Dedifferentiated amniotic fluid mesenchymal stem cell (primary cell): ENCODE measurements at regions not wholly inside any gene's neighbourhood (a gene's known extent, or its start where the extent isn't known, plus 50 kb on each side); places are given as distances from the start of the nearest gene placed in this dataset.
A peak's percentile ranks its signal among the peaks of the same experiment; 100 is the strongest.
"Not testable (repeated sequence)": the region's sequence is repeated elsewhere in the genome, so short reads cannot be mapped to it uniquely, and the experiment has no call there.

Source experiments
- DNase-seq: peaks from one replicate; pipeline ENCODE4 v3.0.0-alpha.2; 2016; ENCODE audit errors: extremely low spot score

DNA sequence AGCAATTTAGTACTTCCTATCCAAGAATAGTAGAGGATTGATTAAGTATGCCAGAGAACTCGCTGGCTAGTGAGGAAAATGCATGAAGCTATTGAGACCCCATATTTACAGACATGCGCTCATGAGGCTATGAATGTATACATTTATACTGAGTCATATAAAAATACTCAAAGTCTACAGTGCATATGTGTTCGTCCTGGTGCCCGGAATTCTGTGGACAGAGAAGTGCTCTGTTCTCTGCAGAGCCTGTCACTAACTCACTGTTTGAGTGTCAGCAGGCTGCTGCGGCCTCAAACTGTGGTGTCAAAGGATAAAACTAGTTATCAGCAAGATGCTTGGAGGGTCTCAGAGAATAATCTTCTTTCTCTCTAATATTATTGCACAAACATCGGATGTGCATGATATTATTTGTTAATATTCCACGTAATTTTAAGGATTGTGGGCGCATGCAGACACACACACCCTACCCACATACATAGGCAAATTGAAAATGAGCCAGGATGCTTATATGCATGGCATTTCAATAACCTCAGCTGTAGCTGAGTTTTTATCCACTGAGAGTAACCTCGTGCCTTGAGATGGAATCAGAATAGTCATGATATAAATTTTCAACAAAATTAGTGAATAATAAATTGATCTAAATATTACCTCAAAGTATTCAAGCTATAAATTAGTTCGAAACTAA lies 50.0 kb upstream of the TSC22D2 start:
- no peak for DNase-seq

DNA sequence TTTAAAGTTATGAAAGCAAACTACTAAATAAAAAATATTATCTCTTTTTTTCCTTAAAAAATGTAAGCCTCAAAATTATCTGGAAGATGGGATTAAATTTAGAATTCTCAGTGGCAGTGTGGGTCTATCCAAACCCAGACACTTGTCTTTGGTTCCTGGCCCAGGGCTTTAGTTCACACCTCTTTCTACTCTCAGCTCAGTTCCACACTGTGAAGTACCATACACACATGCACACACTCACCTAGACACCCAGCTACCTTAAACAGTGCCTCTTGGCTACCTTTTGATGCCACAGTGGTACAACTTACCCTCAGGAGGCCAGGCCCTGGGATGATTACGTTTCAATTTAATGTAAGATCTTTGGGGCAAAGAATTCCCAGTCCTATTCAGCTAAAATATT lies 51.0 kb upstream of the TSC22D2 start:
- no peak for DNase-seq

GRCh38 chr3:150355574-150355973 lies 52.5 kb upstream of the TSC22D2 start:
- no peak for DNase-seq

GRCh38 chr3:150352931-150353330 lies 55.2 kb upstream of the TSC22D2 start:
- no peak for DNase-seq

- DNase-seq = no peak
Observed at GRCh38 chr3:150351398-150351797, 56.7 kb upstream of the TSC22D2 start.

- DNase-seq = no peak
Observed at GRCh38 chr3:150349314-150350097, 58.6 kb upstream of the TSC22D2 start.

GRCh38 chr3:150348500-150348899 lies 59.6 kb upstream of the TSC22D2 start:
- peak; percentile 93 for DNase-seq

DNA sequence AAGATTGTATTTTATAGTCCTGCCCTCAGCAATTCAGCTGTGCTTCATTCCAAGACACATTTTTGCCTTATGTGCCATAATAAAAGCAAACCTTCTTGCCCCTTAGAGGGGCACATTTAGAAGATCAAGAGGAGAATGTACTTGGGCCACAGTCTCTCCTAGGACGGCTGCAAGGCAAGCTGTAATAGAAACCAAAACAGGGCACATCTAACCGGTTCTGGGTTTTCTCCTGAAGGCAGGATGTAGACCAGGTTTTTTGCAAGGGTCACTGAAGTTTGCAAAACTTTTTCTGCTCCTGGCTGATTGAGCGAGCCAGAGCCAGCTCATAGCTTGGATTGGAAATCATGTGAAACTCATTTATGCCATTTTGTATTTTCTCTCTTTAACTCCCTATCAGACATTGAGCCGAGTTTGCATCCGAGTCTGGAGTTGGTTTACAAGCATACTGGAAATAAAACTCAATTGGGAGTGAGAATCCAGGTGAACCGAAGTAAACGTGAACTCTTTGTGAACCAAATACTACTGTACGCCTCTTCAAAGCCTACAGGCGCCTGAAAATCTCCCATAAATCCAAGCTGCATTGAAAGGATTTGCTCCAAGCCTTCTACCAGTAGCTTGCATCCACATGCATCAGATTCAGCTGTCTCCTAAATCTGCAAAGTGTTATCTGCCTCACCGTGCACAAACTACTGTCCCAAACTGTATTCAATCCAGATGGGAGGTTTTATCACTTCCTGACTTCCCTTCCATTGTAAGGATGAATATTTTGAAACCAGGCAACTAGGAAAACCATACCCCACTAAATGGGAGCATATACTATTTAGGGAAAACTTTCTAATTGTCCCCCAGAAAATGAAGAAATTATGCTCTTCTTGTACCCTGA lies 60.9 kb upstream of the TSC22D2 start:
- no peak for DNase-seq

GRCh38 chr3:150346266-150346665 lies 61.8 kb upstream of the TSC22D2 start:
- no peak for DNase-seq

DNA sequence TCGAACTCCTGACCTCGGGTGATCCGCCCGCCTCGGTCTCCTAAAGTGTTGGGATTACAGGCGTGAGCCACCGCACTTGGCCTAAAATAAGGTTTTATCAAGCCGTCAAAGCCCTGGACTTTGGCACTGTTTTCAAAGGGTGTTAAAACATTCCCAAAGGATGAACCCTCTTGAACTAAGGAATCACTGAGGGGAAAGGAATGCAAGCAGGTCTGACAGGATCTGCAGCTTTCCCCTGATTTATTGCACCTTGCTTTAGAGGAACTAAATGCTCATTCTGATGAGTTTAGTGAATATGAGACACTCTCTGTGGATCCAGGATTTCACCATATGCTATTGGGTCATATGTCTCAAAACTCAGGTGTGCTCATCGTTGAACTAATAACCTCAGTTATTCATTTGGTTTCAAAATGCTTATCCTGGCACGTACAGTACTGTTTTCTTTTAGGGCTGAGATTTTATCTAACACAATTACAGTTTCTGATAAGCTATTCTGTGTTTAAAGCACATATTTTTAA lies 63.0 kb upstream of the TSC22D2 start:
- no peak for DNase-seq

DNA sequence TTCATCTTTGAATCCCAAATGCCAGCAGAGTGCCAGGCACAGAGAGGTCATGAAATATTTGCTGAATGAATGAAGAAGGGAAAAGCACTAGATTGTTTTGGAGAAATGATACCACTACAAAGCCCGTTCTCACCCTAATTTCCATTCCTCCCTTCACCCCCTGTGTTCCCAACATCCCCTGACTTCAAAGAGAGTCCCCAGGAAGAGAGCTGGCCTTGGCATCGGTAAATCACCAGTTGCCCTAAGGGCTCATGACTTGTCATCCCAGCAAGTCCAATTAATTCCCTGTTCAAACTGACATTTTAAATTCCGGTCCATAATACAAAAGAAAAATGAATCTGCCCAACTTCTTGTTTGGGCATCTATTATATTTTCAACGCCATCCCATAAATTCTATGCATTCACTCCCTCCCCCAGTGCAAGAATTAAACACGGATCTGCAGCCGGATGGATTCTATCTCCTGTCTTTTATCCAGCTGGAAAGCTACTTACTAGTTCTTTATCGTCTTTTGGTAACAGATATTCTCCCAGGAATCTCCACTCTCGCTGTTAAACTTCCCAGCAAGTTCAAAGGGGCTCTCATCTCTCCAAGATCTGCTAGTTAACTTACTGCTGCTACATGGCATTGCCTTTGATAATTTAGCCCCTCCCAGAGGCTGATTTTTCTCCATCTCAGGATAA lies 63.9 kb upstream of the TSC22D2 start:
- no peak for DNase-seq

GRCh38 chr3:150342896-150343467 lies 65.1 kb upstream of the TSC22D2 start:
- DNase-seq = no peak

GRCh38 chr3:150341891-150342290 lies 66.2 kb upstream of the TSC22D2 start:
- DNase-seq = no peak

GRCh38 chr3:150336363-150336762 lies 71.7 kb upstream of the TSC22D2 start:
- not testable (repeated sequence) for DNase-seq

DNA sequence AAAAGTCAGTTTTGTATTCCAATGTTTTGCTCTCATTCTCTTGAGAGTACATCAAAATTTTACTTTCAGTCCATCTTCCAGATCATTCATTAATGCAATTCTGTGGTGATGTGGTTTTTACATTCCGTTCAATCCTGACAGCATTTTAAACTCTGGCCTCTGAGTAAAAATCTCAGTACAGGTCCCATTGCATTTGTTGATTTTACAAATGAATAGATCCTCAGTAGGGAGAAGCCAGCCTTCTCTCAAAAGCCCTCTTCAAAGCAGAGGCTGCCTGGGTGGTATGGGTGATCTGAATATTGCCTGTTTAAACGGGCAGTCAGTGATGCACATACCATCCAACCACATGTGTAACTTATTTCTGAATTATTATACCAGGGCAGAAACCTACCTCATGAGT lies 72.5 kb upstream of the TSC22D2 start:
- DNase-seq = no peak

DNA sequence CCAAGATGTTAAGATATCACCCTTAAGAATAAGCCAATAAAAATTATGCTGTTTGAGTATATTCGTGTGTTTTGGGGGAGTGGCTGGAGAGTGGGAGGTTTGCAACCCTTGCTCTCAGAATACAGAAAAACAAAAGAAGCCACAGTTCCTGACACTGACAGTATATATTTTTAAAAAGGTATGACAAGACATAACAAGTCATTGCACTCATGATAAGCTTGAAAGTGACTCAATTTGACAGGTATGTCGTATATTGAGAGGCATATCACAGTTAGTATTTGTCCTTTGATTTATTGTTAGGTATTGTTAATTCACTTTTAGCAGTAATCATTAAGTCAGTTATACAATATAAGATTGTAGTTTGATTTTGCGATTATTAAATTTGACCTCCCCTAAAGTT lies 73.1 kb upstream of the TSC22D2 start:
- no peak for DNase-seq

- no peak for DNase-seq
Observed at GRCh38 chr3:150333477-150333876, 74.6 kb upstream of the TSC22D2 start.

- no peak for DNase-seq
Observed at GRCh38 chr3:150331978-150332568, 76.0 kb upstream of the TSC22D2 start.

DNA sequence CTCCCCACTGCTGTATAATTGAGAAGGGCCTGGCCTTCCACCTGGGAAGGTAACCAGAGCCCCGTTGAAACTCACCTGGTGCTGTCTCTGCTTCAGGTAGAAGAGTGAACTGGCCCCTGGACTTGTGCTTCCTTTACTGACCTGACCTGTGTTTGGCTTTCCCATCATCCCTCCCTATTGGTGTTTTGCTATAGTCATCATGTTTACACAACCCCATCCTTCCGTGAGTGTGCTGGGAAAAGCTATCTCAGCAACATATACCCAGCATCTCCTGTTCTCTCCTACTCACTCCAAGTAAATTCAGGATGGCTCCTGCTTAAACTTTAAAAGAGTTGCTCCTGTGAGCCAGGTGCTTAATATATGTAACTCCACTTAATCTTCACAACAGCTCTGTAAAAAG lies 77.2 kb upstream of the TSC22D2 start:
- DNase-seq = no peak

DNA sequence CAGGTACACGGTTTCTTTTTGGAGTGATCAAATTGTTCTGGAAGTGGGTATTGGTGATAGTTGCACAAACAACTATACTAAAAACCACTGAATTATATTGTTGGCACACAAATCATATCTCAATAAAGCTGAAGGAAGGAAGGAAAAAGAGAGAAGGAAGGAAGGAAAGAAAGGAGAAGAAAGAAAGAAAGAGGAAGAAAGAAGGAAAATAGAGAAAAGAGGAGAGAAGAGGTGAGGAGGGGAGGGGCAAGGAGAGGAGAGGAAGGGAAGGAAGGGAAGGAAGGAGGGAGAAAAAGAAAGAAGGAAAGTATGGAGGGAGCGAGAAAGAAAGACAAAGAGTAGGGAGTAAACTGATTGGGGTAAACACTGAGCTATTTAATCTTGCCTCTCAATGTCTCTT lies 77.9 kb upstream of the TSC22D2 start:
- DNase-seq = no peak

- no peak for DNase-seq
Observed at GRCh38 chr3:150329408-150329807, 78.7 kb upstream of the TSC22D2 start.
